Keratinocyte (primary cell): ENCODE measurements at regions not wholly inside any gene's neighbourhood (a gene's known extent, or its start where the extent isn't known, plus 50 kb on each side); places are given as distances from the start of the nearest gene placed in this dataset.

ENCODE experiments used
- DNase-seq: peaks from one replicate; pipeline ENCODE4 v3.0.0-alpha.2; 2011; ENCODE audit warnings: low read depth, missing footprints, low spot score
- FAIRE-seq: peaks from 2 replicates; lab custom pipeline; 2011; peaks lifted over from hg19 to GRCh38; lab: Jason Lieb, UNC
- H2AFZ ChIP-seq: 2 replicates; pipeline ENCODE4 v1.6.0; 2012; ENCODE audit warnings: low read length, control low read depth, inconsistent platforms; ENCODE audit not compliant: control insufficient read depth
- H3K27ac ChIP-seq: 2 replicates; pipeline ENCODE4 v1.5.1; 2011; ENCODE audit warnings: low read length; ENCODE audit not compliant: control insufficient read depth, insufficient read depth
- H3K27me3 ChIP-seq: 3 replicates; pipeline ENCODE4 v1.6.0; 2011; ENCODE audit warnings: low read length; ENCODE audit not compliant: control insufficient read depth, insufficient read depth; ENCODE audit errors: extremely low read depth
- H3K36me3 ChIP-seq, 2 experiments: 2 replicates in 1 of 2; 3 replicates in 1 of 2; pipeline ENCODE4 v1.5.1; 2011; ENCODE audit warnings: low read length in 2 of 2, mild to moderate bottlenecking in 1 of 2; ENCODE audit not compliant: control insufficient read depth in 2 of 2, insufficient read depth in 2 of 2; ENCODE audit errors: extremely low read depth in 1 of 2
- H3K4me1 ChIP-seq: 3 replicates; pipeline ENCODE4 v1.5.1; 2011; ENCODE audit warnings: low read length; ENCODE audit not compliant: control insufficient read depth, insufficient read depth; ENCODE audit errors: extremely low read depth
- H3K4me2 ChIP-seq: 3 replicates; pipeline ENCODE4 v1.6.0; 2011; ENCODE audit warnings: low read depth, low read length; ENCODE audit not compliant: control insufficient read depth, insufficient read depth; ENCODE audit errors: extremely low read depth
- H3K4me3 ChIP-seq, 3 experiments: fragments of 200-600 bp in 1 of 3; sonication (generic) in 1 of 3; 2 replicates in 2 of 3; 3 replicates in 1 of 3; pipeline ENCODE4 v1.5.1; 2011 to 2016; ENCODE audit warnings: low read length in 3 of 3, mild to moderate bottlenecking in 3 of 3, control low read depth in 2 of 3, inconsistent platforms in 1 of 3, low read depth in 1 of 3, mixed read lengths in 1 of 3, mixed run types in 1 of 3, moderate library complexity in 1 of 3; ENCODE audit not compliant: control insufficient read depth in 2 of 3, insufficient read depth in 2 of 3; ENCODE audit errors: extremely low read depth in 1 of 3
- H3K79me2 ChIP-seq: 2 replicates; pipeline ENCODE4 v1.6.0; 2012; ENCODE audit warnings: low read length; ENCODE audit not compliant: control insufficient read depth, insufficient read depth
- H3K9ac ChIP-seq: 3 replicates; pipeline ENCODE4 v1.6.0; 2011; ENCODE audit warnings: low read length; ENCODE audit not compliant: control insufficient read depth, insufficient read depth; ENCODE audit errors: extremely low read depth
- H3K9me1 ChIP-seq: 3 replicates; pipeline ENCODE4 v1.6.0; 2011; ENCODE audit warnings: low read length; ENCODE audit not compliant: control insufficient read depth, insufficient read depth; ENCODE audit errors: extremely low read depth
- H3K9me3 ChIP-seq: 2 replicates; pipeline ENCODE4 v1.5.1; 2012; ENCODE audit warnings: low read depth, low read length; ENCODE audit not compliant: control insufficient read depth
- H4K20me1 ChIP-seq: 3 replicates; pipeline ENCODE4 v1.6.0; 2011; ENCODE audit warnings: low read length; ENCODE audit not compliant: control insufficient read depth, insufficient read depth; ENCODE audit errors: extremely low read depth
- EZH2 ChIP-seq: IDR thresholded peaks from one replicate; pipeline ENCODE4 v1.6.1; 2012; ENCODE audit warnings: inconsistent platforms, mild to moderate bottlenecking, low read length, moderate library complexity
- dilution Hi-C: fragments of 300-500 bp; cut with MboI; formaldehyde crosslinking; loops from one replicate; pipeline ENCODE4 v1.7.0; 2020; ENCODE audit warnings: low sequenced_read_pairs; ENCODE audit not compliant: extremely low pct_ligation_motif_present
- TF ChIP-seq, protein P1 (sequence below), 3 experiments: IDR thresholded peaks in 1 of 3; conservative IDR thresholded peaks in 1 of 3; optimal IDR thresholded peaks in 1 of 3; 2 replicates in 2 of 3; 3 replicates in 1 of 3; pipeline versions ENCODE3 to v1.5.1; 2011; ENCODE audit warnings: low read length in 3 of 3, mild to moderate bottlenecking in 3 of 3, moderate library complexity in 2 of 3, control low read depth in 1 of 3, inconsistent platforms in 1 of 3; ENCODE audit not compliant: insufficient read depth in 2 of 3; ENCODE audit errors: extremely low read depth in 1 of 3

GRCh38 chr5:88391116-88391515 lies 122.5 kb upstream of the TMEM161B start:
- no peak overlapping the region for H2AFZ ChIP-seq
- H4K20me1 ChIP-seq = no peaks in the 10 kb centered on the region
- no peaks in the 10 kb centered on the region for H3K4me1 ChIP-seq
- no peak for FAIRE-seq
- H3K4me2 ChIP-seq = no peak overlapping the region
- H3K27ac ChIP-seq = no peak overlapping the region
- no peaks in the 10 kb centered on the region for H3K79me2 ChIP-seq
- DNase-seq = no peak
- H3K27me3 ChIP-seq = no peaks in the 10 kb centered on the region
- no peaks in the 10 kb centered on the region for H3K9me1 ChIP-seq
- no peaks in the 10 kb centered on the region for H3K36me3 ChIP-seq
- dilution Hi-C loops = no loop called here
- H3K9me3 ChIP-seq = no peaks in the 10 kb centered on the region
- no peak for TF ChIP-seq EZH2
- H3K4me3 ChIP-seq = no peak overlapping the region
- H3K9ac ChIP-seq = no peak overlapping the region

DNA sequence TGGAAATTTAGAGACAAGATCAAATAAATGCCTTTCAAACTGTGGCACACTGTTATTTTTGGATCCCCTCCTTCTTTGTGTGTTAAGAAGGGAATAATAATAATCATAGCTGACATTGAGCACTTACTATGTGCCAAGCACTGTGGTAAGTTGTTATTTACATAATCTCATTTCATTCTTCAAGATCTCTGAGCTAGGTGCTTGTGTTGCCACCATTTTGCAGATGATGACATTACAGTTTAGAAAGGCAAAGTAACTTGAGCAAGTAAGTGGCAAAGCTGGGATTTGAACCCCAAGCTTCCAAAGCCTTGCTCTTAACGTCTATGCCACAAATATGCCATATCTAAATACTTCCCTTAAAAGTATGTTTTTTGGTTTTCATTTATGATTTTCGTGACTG lies 121.8 kb upstream of the TMEM161B start:
- FAIRE-seq (no peak), DNase-seq (no peak)
- TF ChIP-seq EZH2 = no peak
- TF ChIP-seq, protein P1, sequence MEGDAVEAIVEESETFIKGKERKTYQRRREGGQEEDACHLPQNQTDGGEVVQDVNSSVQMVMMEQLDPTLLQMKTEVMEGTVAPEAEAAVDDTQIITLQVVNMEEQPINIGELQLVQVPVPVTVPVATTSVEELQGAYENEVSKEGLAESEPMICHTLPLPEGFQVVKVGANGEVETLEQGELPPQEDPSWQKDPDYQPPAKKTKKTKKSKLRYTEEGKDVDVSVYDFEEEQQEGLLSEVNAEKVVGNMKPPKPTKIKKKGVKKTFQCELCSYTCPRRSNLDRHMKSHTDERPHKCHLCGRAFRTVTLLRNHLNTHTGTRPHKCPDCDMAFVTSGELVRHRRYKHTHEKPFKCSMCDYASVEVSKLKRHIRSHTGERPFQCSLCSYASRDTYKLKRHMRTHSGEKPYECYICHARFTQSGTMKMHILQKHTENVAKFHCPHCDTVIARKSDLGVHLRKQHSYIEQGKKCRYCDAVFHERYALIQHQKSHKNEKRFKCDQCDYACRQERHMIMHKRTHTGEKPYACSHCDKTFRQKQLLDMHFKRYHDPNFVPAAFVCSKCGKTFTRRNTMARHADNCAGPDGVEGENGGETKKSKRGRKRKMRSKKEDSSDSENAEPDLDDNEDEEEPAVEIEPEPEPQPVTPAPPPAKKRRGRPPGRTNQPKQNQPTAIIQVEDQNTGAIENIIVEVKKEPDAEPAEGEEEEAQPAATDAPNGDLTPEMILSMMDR (optimal IDR thresholded peaks at IDR 0.05 in 1 of 3, IDR thresholded peaks at IDR 0.05 in 1 of 3, conservative IDR thresholded peaks at IDR 0.05 in 1 of 3; ENCODE audit: extremely low read depth in 1 of 3, insufficient read depth in 2 of 3, low read length in 3 of 3) = no peak
- H3K27ac ChIP-seq = no peak overlapping the region
- no peaks in the 10 kb centered on the region for H3K79me2 ChIP-seq
- H3K4me2 ChIP-seq = no peak overlapping the region
- H3K9me3 ChIP-seq = no peaks in the 10 kb centered on the region
- no peaks in the 10 kb centered on the region for H3K9me1 ChIP-seq
- H3K4me3 ChIP-seq = no peak overlapping the region
- dilution Hi-C loops = no loop called here
- no peaks in the 10 kb centered on the region for H3K27me3 ChIP-seq
- H2AFZ ChIP-seq = no peak overlapping the region
- no peaks in the 10 kb centered on the region for H4K20me1 ChIP-seq
- H3K4me1 ChIP-seq = no peaks in the 10 kb centered on the region
- H3K36me3 ChIP-seq = no peaks in the 10 kb centered on the region
- H3K9ac ChIP-seq = no peak overlapping the region

- Histone ChIP-seq H3K4me3 (no peak overlapping the region), H4K20me1 (no peaks in the 10 kb centered on the region), H3K4me1 (no peaks in the 10 kb centered on the region), H3K79me2 (no peaks in the 10 kb centered on the region), H3K36me3 (no peaks in the 10 kb centered on the region), H3K9ac (no peak overlapping the region), H3K9me1 (no peaks in the 10 kb centered on the region), H3K27ac (no peak overlapping the region), H3K4me2 (no peak overlapping the region), H3K9me3 (no peaks in the 10 kb centered on the region), H3K27me3 (no peaks in the 10 kb centered on the region), H2AFZ (no peak overlapping the region)
- no peak for DNase-seq
- dilution Hi-C loops = no loop called here
- TF ChIP-seq EZH2 = no peak
- TF ChIP-seq, protein P1 (optimal IDR thresholded peaks at IDR 0.05 in 1 of 3, IDR thresholded peaks at IDR 0.05 in 1 of 3, conservative IDR thresholded peaks at IDR 0.05 in 1 of 3; ENCODE audit: extremely low read depth in 1 of 3, insufficient read depth in 2 of 3, low read length in 3 of 3) = no peak
- no peak for FAIRE-seq
Measured at GRCh38 chr5:88390096-88390441, 121.4 kb upstream of the TMEM161B start.
